NB4 (cell line): ENCODE measurements at regions not wholly inside any gene's neighbourhood (a gene's known extent, or its start where the extent isn't known, plus 50 kb on each side); places are given as distances from the start of the nearest gene placed in this dataset.
"Not testable (repeated sequence)": the region's sequence is repeated elsewhere in the genome, so short reads cannot be mapped to it uniquely, and the experiment has no call there.

Experiments
- MAX ChIP-seq: IDR thresholded peaks from 2 replicates; pipeline ENCODE4 v1.6.1; 2011; ENCODE audit warnings: low read depth, low read length
- TF ChIP-seq, protein P1 (sequence below): IDR thresholded peaks from one replicate; pipeline ENCODE4 v1.5.1; 2012; ENCODE audit warnings: low read depth, low read length

GRCh38 chr4:23020399-23020798, 327.7 kb downstream of the GBA3 start:
- TF ChIP-seq, protein P1, sequence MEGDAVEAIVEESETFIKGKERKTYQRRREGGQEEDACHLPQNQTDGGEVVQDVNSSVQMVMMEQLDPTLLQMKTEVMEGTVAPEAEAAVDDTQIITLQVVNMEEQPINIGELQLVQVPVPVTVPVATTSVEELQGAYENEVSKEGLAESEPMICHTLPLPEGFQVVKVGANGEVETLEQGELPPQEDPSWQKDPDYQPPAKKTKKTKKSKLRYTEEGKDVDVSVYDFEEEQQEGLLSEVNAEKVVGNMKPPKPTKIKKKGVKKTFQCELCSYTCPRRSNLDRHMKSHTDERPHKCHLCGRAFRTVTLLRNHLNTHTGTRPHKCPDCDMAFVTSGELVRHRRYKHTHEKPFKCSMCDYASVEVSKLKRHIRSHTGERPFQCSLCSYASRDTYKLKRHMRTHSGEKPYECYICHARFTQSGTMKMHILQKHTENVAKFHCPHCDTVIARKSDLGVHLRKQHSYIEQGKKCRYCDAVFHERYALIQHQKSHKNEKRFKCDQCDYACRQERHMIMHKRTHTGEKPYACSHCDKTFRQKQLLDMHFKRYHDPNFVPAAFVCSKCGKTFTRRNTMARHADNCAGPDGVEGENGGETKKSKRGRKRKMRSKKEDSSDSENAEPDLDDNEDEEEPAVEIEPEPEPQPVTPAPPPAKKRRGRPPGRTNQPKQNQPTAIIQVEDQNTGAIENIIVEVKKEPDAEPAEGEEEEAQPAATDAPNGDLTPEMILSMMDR: not testable (repeated sequence)
- not testable (repeated sequence) for TF ChIP-seq MAX
